Esophagus squamous epithelium (tissue), 5 donors: ENCODE measurements at regions not wholly inside any gene's neighbourhood (a gene's known extent, or its start where the extent isn't known, plus 50 kb on each side); places are given as distances from the start of the nearest gene placed in this dataset.

ENCODE experiments used
- DNase-seq: peaks from one replicate; lab custom pipeline; 2025; lab: John Stamatoyannopoulos, UW
- H3K27ac ChIP-seq, 4 donors: fragments of 200-600 bp; sonication (generic); one replicate each; pipeline ENCODE4 v1.5.1; 2016 to 2019; ENCODE audit warnings: mild to moderate bottlenecking in 1 of 4
- H3K27me3 ChIP-seq, 4 donors: fragments of 200-600 bp; sonication (generic); 1 replicate in 3 of 4; 2 replicates in 1 of 4; pipeline versions ENCODE4 v1.5.1 to v1.6.0; 2017 to 2021; ENCODE audit warnings: antibody characterized with exemption in 1 of 4
- H3K36me3 ChIP-seq, 3 donors: fragments of 200-600 bp; sonication (generic); one replicate each; pipeline ENCODE4 v1.5.1; 2016 to 2019
- H3K4me1 ChIP-seq, 3 donors: fragments of 200-600 bp; sonication (generic); one replicate each; pipeline ENCODE4 v1.5.1; 2017 to 2019
- H3K4me3 ChIP-seq, 4 donors: fragments of 200-600 bp; sonication (generic); 1 replicate in 3 of 4; 2 replicates in 1 of 4; pipeline ENCODE4 v1.5.1; 2016 to 2019; ENCODE audit warnings: mild to moderate bottlenecking in 2 of 4, moderate library complexity in 1 of 4
- H3K9me3 ChIP-seq, 3 donors: fragments of 200-600 bp; sonication (generic); one replicate each; pipeline ENCODE4 v1.5.1; 2016 to 2019
- POLR2A ChIP-seq, 4 donors: fragments of 450-650 bp; IDR thresholded peaks; one replicate each; pipeline ENCODE4 v1.6.1; 2017; ENCODE audit warnings: antibody characterized with exemption in 4 of 4, mild to moderate bottlenecking in 4 of 4, moderate library complexity in 3 of 4
- WGBS, 2 donors: methylation state at CpG; one replicate each; pipeline ENCODE4 v1.1.5; 2018; 5-methylcytosine and 5-hydroxymethylcytosine counted together
- intact Hi-C: fragments of 100-400 bp; cut with DNase I; formaldehyde crosslinking; loops from one replicate; pipeline ENCODE4 v1.15.0; 2022
- TF ChIP-seq, protein P1 (sequence below), 6 experiments: fragments of 450-650 bp in 4 of 6; fragments of 200-600 bp in 2 of 6; sonication (generic) in 2 of 6; IDR thresholded peaks; one replicate each; pipeline ENCODE4 v1.5.1; 2016 to 2019; ENCODE audit warnings: antibody characterized with exemption in 6 of 6, mild to moderate bottlenecking in 4 of 6, moderate library complexity in 4 of 6
- donor health status: DM: yes; HTN: yes; CAD: no.

DNA sequence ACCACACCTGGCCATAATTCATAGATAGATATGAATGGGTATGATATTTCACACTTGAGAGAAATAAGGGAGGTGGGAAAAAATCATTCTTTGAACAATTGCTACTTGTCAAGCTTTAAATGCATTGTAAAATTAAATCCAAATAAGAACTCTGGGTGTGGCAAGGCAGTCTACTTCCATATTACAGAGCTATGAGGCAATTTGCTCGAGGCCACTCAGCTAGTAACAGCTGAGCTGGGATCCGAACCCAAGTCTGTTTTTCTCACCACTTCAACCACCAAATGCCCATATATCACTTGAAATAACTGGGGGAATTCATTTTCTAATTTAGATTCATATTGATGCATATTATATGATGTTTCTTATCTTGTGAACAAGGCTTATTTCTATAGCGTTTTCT lies 482.2 kb upstream of the ADAMTS9 start:
- WGBS, 2 donors = 13 to 24% methylated on average over 3 of the region's 3 CpGs
- Histone ChIP-seq H3K27me3 (no peaks in the 10 kb centered on the region), H3K27ac (peak overlapping the region in 3 of 4 donors; percentile 57 to 71 (median 65)), H3K4me3 (no peak overlapping the region), H3K36me3 (no peaks in the 10 kb centered on the region), H3K9me3 (no peaks in the 10 kb centered on the region), H3K4me1 (peaks cover 0 to 18% (median 14%) of the 10 kb centered on the region in 3 donors)
- TF ChIP-seq POLR2A (IDR thresholded peaks at IDR 0.05) = no peak
- TF ChIP-seq, protein P1, sequence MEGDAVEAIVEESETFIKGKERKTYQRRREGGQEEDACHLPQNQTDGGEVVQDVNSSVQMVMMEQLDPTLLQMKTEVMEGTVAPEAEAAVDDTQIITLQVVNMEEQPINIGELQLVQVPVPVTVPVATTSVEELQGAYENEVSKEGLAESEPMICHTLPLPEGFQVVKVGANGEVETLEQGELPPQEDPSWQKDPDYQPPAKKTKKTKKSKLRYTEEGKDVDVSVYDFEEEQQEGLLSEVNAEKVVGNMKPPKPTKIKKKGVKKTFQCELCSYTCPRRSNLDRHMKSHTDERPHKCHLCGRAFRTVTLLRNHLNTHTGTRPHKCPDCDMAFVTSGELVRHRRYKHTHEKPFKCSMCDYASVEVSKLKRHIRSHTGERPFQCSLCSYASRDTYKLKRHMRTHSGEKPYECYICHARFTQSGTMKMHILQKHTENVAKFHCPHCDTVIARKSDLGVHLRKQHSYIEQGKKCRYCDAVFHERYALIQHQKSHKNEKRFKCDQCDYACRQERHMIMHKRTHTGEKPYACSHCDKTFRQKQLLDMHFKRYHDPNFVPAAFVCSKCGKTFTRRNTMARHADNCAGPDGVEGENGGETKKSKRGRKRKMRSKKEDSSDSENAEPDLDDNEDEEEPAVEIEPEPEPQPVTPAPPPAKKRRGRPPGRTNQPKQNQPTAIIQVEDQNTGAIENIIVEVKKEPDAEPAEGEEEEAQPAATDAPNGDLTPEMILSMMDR (IDR thresholded peaks at IDR 0.05) = no peak
- intact Hi-C loops = no loop called here
- DNase-seq = no peak

DNA sequence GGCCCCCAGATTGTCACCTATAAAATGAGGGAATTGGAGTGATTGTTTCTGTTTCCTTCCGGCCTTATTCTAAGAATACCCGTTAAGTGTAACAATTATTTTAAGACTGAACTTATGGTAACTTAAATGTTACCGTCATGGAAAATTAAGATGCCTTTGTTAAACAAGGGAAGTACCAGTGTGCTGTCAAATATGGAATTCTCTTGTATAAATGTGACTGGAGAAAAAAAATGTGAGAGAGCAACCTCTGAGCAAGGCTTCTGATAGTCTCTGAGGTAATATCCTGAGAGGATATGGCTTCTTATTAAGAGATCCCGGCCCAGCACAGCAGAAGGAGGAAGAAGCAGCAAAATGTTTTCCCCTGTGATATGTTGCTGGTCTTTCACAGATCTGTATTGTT lies 480.7 kb upstream of the ADAMTS9 start:
- 51 to 72% methylated on average over 4 of the region's 4 CpGs for WGBS, 2 donors
- no peak for DNase-seq
- H3K27me3 ChIP-seq = no peaks in the 10 kb centered on the region
- TF ChIP-seq, protein P1 (IDR thresholded peaks at IDR 0.05) = no peak
- TF ChIP-seq POLR2A (IDR thresholded peaks at IDR 0.05) = no peak
- H3K36me3 ChIP-seq = no peaks in the 10 kb centered on the region
- H3K9me3 ChIP-seq = no peaks in the 10 kb centered on the region
- H3K27ac ChIP-seq = peak overlapping the region in 3 of 4 donors; percentile 40 to 68 (median 65)
- H3K4me1 ChIP-seq = peaks cover 0 to 18% (median 14%) of the 10 kb centered on the region in 3 donors
- H3K4me3 ChIP-seq = no peak overlapping the region
- intact Hi-C loops = no loop called here

DNA sequence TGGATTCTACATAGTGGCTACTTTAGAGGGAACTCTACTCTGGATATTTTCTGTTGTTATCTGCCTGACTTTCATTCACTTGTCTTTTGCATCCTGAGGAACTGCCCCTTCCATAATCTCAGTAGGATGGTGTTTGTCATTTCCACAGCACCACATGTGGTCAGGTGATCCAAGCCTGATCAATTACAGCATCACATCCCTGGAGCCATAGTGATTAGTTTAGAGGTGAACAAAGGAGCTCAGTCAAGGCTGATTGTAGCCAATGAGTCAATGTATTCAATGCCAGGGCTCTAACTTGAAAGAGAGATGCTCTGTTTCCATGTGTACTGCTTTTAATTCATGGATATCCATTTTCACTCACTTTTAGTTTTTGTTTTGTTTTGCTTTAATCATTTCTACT lies 478.7 kb upstream of the ADAMTS9 start:
- intact Hi-C loops = no loop called here
- DNase-seq = no peak
- no peaks in the 10 kb centered on the region for H3K36me3 ChIP-seq

DNA sequence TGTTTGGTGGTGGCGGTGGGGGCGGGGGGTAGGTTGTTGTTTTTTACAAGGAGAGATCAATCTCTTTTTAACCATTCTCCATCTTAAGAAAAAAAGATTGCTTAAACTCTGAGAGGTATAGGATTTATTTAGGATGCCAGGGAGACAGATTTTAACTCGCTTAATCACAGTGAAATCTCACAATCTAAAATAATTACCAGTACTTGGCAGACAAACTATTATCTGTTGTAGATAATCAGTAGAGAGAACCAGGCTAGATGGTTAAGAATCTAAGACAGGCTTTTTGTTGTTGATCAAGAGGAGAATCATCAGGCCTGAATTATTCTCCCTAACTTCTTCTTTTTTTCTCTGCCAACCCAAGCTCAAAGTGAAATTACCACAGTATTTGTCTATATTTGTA lies 470.2 kb upstream of the ADAMTS9 start:
- H3K4me3 ChIP-seq = no peak overlapping the region
- TF ChIP-seq, protein P1 (IDR thresholded peaks at IDR 0.05) = no peak
- TF ChIP-seq POLR2A (IDR thresholded peaks at IDR 0.05) = no peak

More for the DNA sequence above, 478.7 kb upstream of the ADAMTS9 start:
- Histone ChIP-seq H3K4me1 (peaks cover 0 to 18% (median 14%) of the 10 kb centered on the region in 3 donors), H3K4me3 (no peak overlapping the region), H3K27ac (no peak overlapping the region), H3K27me3 (no peaks in the 10 kb centered on the region), H3K9me3 (no peaks in the 10 kb centered on the region)
- TF ChIP-seq POLR2A (IDR thresholded peaks at IDR 0.05) = no peak
- TF ChIP-seq, protein P1 (IDR thresholded peaks at IDR 0.05) = no peak

DNA sequence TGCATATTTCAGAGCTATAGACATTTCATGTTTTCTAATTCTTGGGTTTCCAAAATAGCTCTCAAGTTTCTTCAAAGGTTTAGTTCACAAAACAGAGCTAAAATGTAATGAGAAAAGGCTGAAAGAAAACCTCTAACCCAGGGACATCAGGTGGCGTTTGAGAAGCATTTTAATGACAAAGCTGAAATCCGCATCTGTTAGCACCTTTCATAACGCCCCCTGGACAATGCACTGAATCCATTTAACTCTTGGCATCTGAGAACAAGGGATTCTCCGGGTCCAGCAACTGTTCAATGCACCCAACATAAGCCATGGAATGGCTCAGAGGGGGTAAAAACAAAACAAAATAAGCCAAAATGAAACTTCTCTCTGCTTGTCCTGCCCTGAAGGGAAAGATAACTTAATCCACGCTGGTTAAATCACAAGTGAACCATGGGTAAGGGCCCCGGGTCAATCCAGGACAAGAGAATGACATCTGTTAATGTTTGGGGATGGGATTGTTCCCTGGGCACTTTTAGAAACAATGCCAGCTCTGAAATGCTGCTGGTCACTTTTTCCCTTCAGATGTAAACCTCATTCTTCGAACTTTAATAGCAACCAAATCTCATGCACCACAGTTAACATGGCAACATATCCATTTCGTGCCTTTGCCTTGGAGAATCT lies 466.2 kb upstream of the ADAMTS9 start:
- Histone ChIP-seq H3K27ac (no peak overlapping the region), H3K9me3 (no peaks in the 10 kb centered on the region), H3K36me3 (no peaks in the 10 kb centered on the region), H3K4me3 (no peak overlapping the region), H3K27me3 (no peaks in the 10 kb centered on the region), H3K4me1 (no peaks in the 10 kb centered on the region)
- no peak for DNase-seq
- intact Hi-C loops = no loop called here
- 62 to 66% methylated on average over 8 of the region's 8 CpGs for WGBS, 2 donors
- TF ChIP-seq POLR2A (IDR thresholded peaks at IDR 0.05) = no peak
- TF ChIP-seq, protein P1 (IDR thresholded peaks at IDR 0.05) = no peak

More for the DNA sequence above, 470.2 kb upstream of the ADAMTS9 start:
- 76 to 82% methylated on average over 3 of the region's 3 CpGs for WGBS, 2 donors
- DNase-seq = no peak
- Histone ChIP-seq H3K27me3 (no peaks in the 10 kb centered on the region), H3K27ac (no peak overlapping the region), H3K36me3 (no peaks in the 10 kb centered on the region), H3K4me1 (no peaks in the 10 kb centered on the region), H3K9me3 (no peaks in the 10 kb centered on the region)
- intact Hi-C loops = no loop called here
